HCT116 (cell line): ENCODE measurements at regions not wholly inside any gene's neighbourhood (a gene's known extent, or its start where the extent isn't known, plus 50 kb on each side); places are given as distances from the start of the nearest gene placed in this dataset.

Experiments used
- ATAC-seq: fragments of 200-7000 bp; cut with Tn5 transposase; 2 replicates; pipeline ENCODE4 v1.9.1; 2020; ENCODE audit warnings: mild to moderate bottlenecking, moderate library complexity
- BruUV-seq: library from RNA; stranded (reverse); fragments of 400-500 nt; replicated peaks from 2 replicates; lab custom pipeline; 2021; lab: Mats Ljungman, UMichigan
- CTCF ChIA-PET: fragments of 300-600 bp; sonication (Branson Sonifier 250); formaldehyde crosslinking; loops from one replicate; lab custom pipeline; 2021; ENCODE audit warnings: antibody characterized with exemption; lab: Charles Lee
- POLR2A ChIA-PET: fragments of 300-600, 350-600 bp; sonication (Branson Sonifier 250); formaldehyde crosslinking; loops from one replicate; lab custom pipeline; 2021; ENCODE audit warnings: antibody characterized with exemption; lab: Charles Lee
- RAD21 ChIA-PET, 2 experiments: fragments of 300-600 bp; sonication (Branson Sonifier 250); formaldehyde crosslinking; loops; one replicate each; lab custom pipeline; 2023; ENCODE audit warnings: low total read pairs in 2 of 2; ENCODE audit not compliant: uncharacterized antibody in 2 of 2, unreplicated experiment in 2 of 2, low non-redundant PET in 1 of 2; lab: Charles Lee
- DNase-seq: peaks from one replicate; pipeline ENCODE4 v3.0.0-alpha.2; 2010; ENCODE audit warnings: low read depth, low spot score
- H2AFZ ChIP-seq: fragments of 200-600 bp; shearing (Covaris generic), sonication (generic); 2 replicates; pipeline ENCODE4 v1.6.1; 2017; ENCODE audit warnings: low read depth, mixed run types, mixed read lengths, antibody characterized with exemption, low read length; ENCODE audit not compliant: poor library complexity, severe bottlenecking
- H3K27ac ChIP-seq: 2 replicates; pipeline ENCODE4 v1.5.1; 2012; ENCODE audit warnings: low read depth, low read length
- H3K27me3 ChIP-seq: fragments of 200-600 bp; sonication (generic); 2 replicates; pipeline ENCODE4 v1.6.1; 2016; ENCODE audit warnings: mixed run types, low read length, mixed read lengths; ENCODE audit not compliant: insufficient read depth
- H3K36me3 ChIP-seq, 2 experiments: fragments of 200-500 bp in 1 of 2; fragments of 200-600 bp in 1 of 2; sonication (Bioruptor generic) in 1 of 2; sonication (generic) in 1 of 2; 2 replicates each; pipeline versions ENCODE4 v1.5.1 to v1.6.1; 2014 to 2016; ENCODE audit warnings: low read length in 2 of 2, inconsistent platforms in 1 of 2, mixed read lengths in 1 of 2, mixed run types in 1 of 2; ENCODE audit not compliant: insufficient read depth in 2 of 2, control insufficient read depth in 1 of 2
- H3K4me1 ChIP-seq, 2 experiments: fragments of 200-600 bp in 1 of 2; sonication (generic) in 1 of 2; 2 replicates each; pipeline versions ENCODE4 v1.5.1 to v1.6.1; 2012 to 2017; ENCODE audit warnings: low read length in 2 of 2, inconsistent platforms in 1 of 2, mild to moderate bottlenecking in 1 of 2, mixed read lengths in 1 of 2, mixed run types in 1 of 2, moderate library complexity in 1 of 2; ENCODE audit not compliant: insufficient read depth in 2 of 2, control insufficient read depth in 1 of 2
- H3K4me2 ChIP-seq: fragments of 200-600 bp; sonication (generic); 2 replicates; pipeline ENCODE4 v1.6.1; 2017; ENCODE audit warnings: mixed run types, low read length, mixed read lengths
- H3K4me3 ChIP-seq, 2 experiments: fragments of 200-600 bp in 1 of 2; sonication (generic) in 1 of 2; replicated peaks in 1 of 2; 2 replicates each; pipeline ENCODE4 v1.5.1; 2011 to 2016; ENCODE audit warnings: low read length in 2 of 2, control low read depth in 1 of 2, low read depth in 1 of 2, mild to moderate bottlenecking in 1 of 2, mixed read lengths in 1 of 2, mixed run types in 1 of 2
- H3K79me2 ChIP-seq: fragments of 200-600 bp; sonication (generic); 2 replicates; pipeline ENCODE4 v1.6.1; 2017; ENCODE audit warnings: mild to moderate bottlenecking, mixed run types, low read length, moderate library complexity, mixed read lengths; ENCODE audit not compliant: insufficient read depth
- H3K9ac ChIP-seq: fragments of 200-600 bp; sonication (generic); 2 replicates; pipeline ENCODE4 v1.6.1; 2016; ENCODE audit warnings: low read length, mixed read lengths
- H3K9me2 ChIP-seq: fragments of 200-600 bp; sonication (generic), shearing (Covaris generic); 2 replicates; pipeline ENCODE4 v1.6.1; 2017; ENCODE audit warnings: mixed run types, mild to moderate bottlenecking, moderate library complexity; ENCODE audit not compliant: insufficient read depth
- H3K9me3 ChIP-seq, 2 experiments: fragments of 200-500 bp in 1 of 2; fragments of 200-600 bp in 1 of 2; sonication (Bioruptor generic) in 1 of 2; sonication (generic) in 1 of 2; 2 replicates each; pipeline ENCODE4 v1.6.1; 2014 to 2017; ENCODE audit warnings: low read length in 2 of 2, mixed read lengths in 2 of 2, inconsistent platforms in 1 of 2, low read depth in 1 of 2, mild to moderate bottlenecking in 1 of 2, mixed run types in 1 of 2, moderate library complexity in 1 of 2; ENCODE audit not compliant: control insufficient read depth in 1 of 2, insufficient read depth in 1 of 2
- H4K20me1 ChIP-seq: fragments of 200-600 bp; sonication (generic), shearing (Covaris generic); 2 replicates; pipeline ENCODE4 v1.6.1; 2017; ENCODE audit warnings: mixed run types, mild to moderate bottlenecking, moderate library complexity; ENCODE audit not compliant: insufficient read depth
- ATF3 ChIP-seq: IDR thresholded peaks from 2 replicates; pipeline ENCODE4 v1.6.1; 2012
- CEBPB ChIP-seq: IDR thresholded peaks from 2 replicates; pipeline ENCODE4 v1.6.1; 2012; ENCODE audit warnings: low read depth
- EGR1 ChIP-seq: IDR thresholded peaks from 2 replicates; pipeline ENCODE4 v1.6.1; 2012; ENCODE audit warnings: low read depth
- ELF1 ChIP-seq: IDR thresholded peaks from 2 replicates; pipeline ENCODE4 v1.6.1; 2012; ENCODE audit warnings: low read depth, borderline replicate concordance
- EZH2 ChIP-seq: fragments of 200-600 bp; sonication (generic); IDR thresholded peaks from 2 replicates; pipeline ENCODE4 v1.6.1; 2017; ENCODE audit warnings: antibody characterized with exemption, mixed run types
- EZH2phosphoT487 ChIP-seq: fragments of 200-600 bp; IDR thresholded peaks from 2 replicates; pipeline ENCODE4 v1.6.1; 2018; ENCODE audit warnings: antibody characterized with exemption, borderline replicate concordance
- FOSL1 ChIP-seq: IDR thresholded peaks from 2 replicates; pipeline ENCODE4 v1.6.1; 2012; ENCODE audit warnings: low read depth
- MAX ChIP-seq: IDR thresholded peaks from 2 replicates; pipeline ENCODE4 v1.6.1; 2012
- POLR2A ChIP-seq: IDR thresholded peaks from 2 replicates; pipeline ENCODE4 v1.7.0; 2011; ENCODE audit warnings: borderline replicate concordance; ENCODE audit not compliant: insufficient read depth, insufficient read length; ENCODE audit errors: extremely low read depth
- RAD21 ChIP-seq: IDR thresholded peaks from 2 replicates; pipeline ENCODE4 v1.6.1; 2012; ENCODE audit warnings: low read depth, mild to moderate bottlenecking
- SIN3A ChIP-seq: IDR thresholded peaks from 2 replicates; pipeline ENCODE4 v1.6.1; 2012; ENCODE audit warnings: low read depth
- SP1 ChIP-seq: IDR thresholded peaks from 2 replicates; pipeline ENCODE4 v1.6.1; 2012; ENCODE audit warnings: low read depth
- TCF7L2 ChIP-seq: IDR thresholded peaks from 2 replicates; pipeline ENCODE4 v1.7.0; 2011; ENCODE audit warnings: borderline replicate concordance, inconsistent platforms; ENCODE audit not compliant: insufficient read depth, insufficient read length; ENCODE audit errors: extremely low read depth
- YY1 ChIP-seq: IDR thresholded peaks from 2 replicates; pipeline ENCODE4 v1.6.1; 2011; ENCODE audit warnings: low read length, low read depth, moderate library complexity, mild to moderate bottlenecking; ENCODE audit not compliant: insufficient replicate concordance; ENCODE audit errors: extremely low read depth
- ZBTB33 ChIP-seq: IDR thresholded peaks from 2 replicates; pipeline ENCODE4 v1.6.1; 2011; ENCODE audit warnings: mild to moderate bottlenecking, low read length, moderate library complexity; ENCODE audit not compliant: insufficient replicate concordance; ENCODE audit errors: extremely low read depth
- ZFX ChIP-seq: fragments of 450-650 bp; IDR thresholded peaks from 2 replicates; pipeline ENCODE4 v1.6.1; 2017
- ZNF274 ChIP-seq: fragments of 200-500 bp; sonication (Bioruptor generic); IDR thresholded peaks from 2 replicates; pipeline ENCODE4 v1.6.1; 2014; ENCODE audit warnings: mild to moderate bottlenecking, low read depth, low read length, inconsistent platforms
- intact Hi-C: fragments of 100-400 bp; cut with micrococcal nuclease; formaldehyde crosslinking; loops from 2 replicates; pipeline ENCODE4 v1.10.0; 2022

- ChIA-PET RAD21 (no interaction called here), CTCF (no interaction called here), POLR2A (no interaction called here)
- H3K27me3 ChIP-seq, result no peaks in the 10 kb centered on the region
- no peaks in the 10 kb centered on the region for H3K36me3 ChIP-seq
- BruUV-seq, result no TSS peak
- intact Hi-C loops, result no loop called here
- H3K4me1 ChIP-seq, result no peaks in the 10 kb centered on the region
- no peak overlapping the region for H2AFZ ChIP-seq
- H4K20me1 ChIP-seq, result no peaks in the 10 kb centered on the region
- H3K9me2 ChIP-seq, result no peaks in the 10 kb centered on the region
- H3K79me2 ChIP-seq, result no peaks in the 10 kb centered on the region
- no peak overlapping the region for H3K4me2 ChIP-seq
- no peak overlapping the region for H3K9ac ChIP-seq
- ATAC-seq (no peak), DNase-seq (no peak)
- TF ChIP-seq ZFX, result no peak
- no peak for TF ChIP-seq SIN3A
- peaks cover 3 to 11% of the 10 kb centered on the region in 2 experiments; a peak in 2 of 4 replicates for H3K9me3 ChIP-seq
- no peak overlapping the region for H3K4me3 ChIP-seq
- H3K27ac ChIP-seq, result no peak overlapping the region
Observed at GRCh38 chr11:115766561-115766960, 262.3 kb upstream of the CADM1 start.

GRCh38 chr11:115765803-115766239 lies 261.6 kb upstream of the CADM1 start:
- Histone ChIP-seq H4K20me1 (no peaks in the 10 kb centered on the region), H3K9me3 (peaks cover 1 to 6% of the 10 kb centered on the region in 2 experiments; a peak in 2 of 4 replicates), H3K9me2 (no peaks in the 10 kb centered on the region), H3K4me3 (no peak overlapping the region), H3K4me2 (no peak overlapping the region), H2AFZ (no peak overlapping the region), H3K9ac (no peak overlapping the region), H3K79me2 (no peaks in the 10 kb centered on the region), H3K27me3 (no peaks in the 10 kb centered on the region), H3K4me1 (no peaks in the 10 kb centered on the region), H3K36me3 (no peaks in the 10 kb centered on the region), H3K27ac (no peak overlapping the region)
- DNase-seq (no peak), ATAC-seq (no peak)
- ChIA-PET CTCF (no interaction called here), POLR2A (no interaction called here), RAD21 (no interaction called here)
- no peak for TF ChIP-seq ELF1
- TF ChIP-seq ZNF274, result no peak
- no peak for TF ChIP-seq TCF7L2
- TF ChIP-seq FOSL1, result no peak
- no peak for TF ChIP-seq EZH2
- TF ChIP-seq EGR1, result no peak
- TF ChIP-seq EZH2phosphoT487, result no peak
- no peak for TF ChIP-seq ZBTB33
- no peak for TF ChIP-seq RAD21
- TF ChIP-seq POLR2A, result no peak
- no peak for TF ChIP-seq CEBPB
- no peak for TF ChIP-seq SP1
- TF ChIP-seq YY1, result no peak
- no peak for TF ChIP-seq MAX
- no peak for TF ChIP-seq ATF3
- BruUV-seq, result no TSS peak
- intact Hi-C loops, result no loop called here
